Hypothalamus (tissue), 51 donors: ENCODE measurements at regions not wholly inside any gene's neighbourhood (a gene's known extent, or its start where the extent isn't known, plus 50 kb on each side); places are given as distances from the start of the nearest gene placed in this dataset.
A peak's percentile ranks its signal among the peaks of the same experiment; 100 is the strongest.

Experiments used
- DNase-seq, 51 donors: peaks; one replicate each; lab custom pipeline; 2025; lab: John Stamatoyannopoulos, UW

- no peak for DNase-seq
These were observed 237.9 kb upstream of the GATB start for GRCh38 chr4:151998723-151999122.

- DNase-seq: no peak
These were observed 236.7 kb upstream of the GATB start for GRCh38 chr4:151997461-151997860.

- no peak for DNase-seq
These were observed 233.6 kb upstream of the GATB start for GRCh38 chr4:151994429-151994828.

- no peak for DNase-seq
These were observed 232.7 kb upstream of the GATB start for GRCh38 chr4:151993521-151993920.

- DNase-seq: no peak
These were observed 231.7 kb upstream of the GATB start for GRCh38 chr4:151992332-151993154.

GRCh38 chr4:151991884-151992167 lies 231.0 kb upstream of the GATB start:
- no peak for DNase-seq

- peak in 13 of 51 donors; percentile 2 to 45 (median 18) for DNase-seq
These were observed 230.4 kb upstream of the GATB start for GRCh38 chr4:151991001-151991883.

GRCh38 chr4:151990201-151990600 lies 229.4 kb upstream of the GATB start:
- DNase-seq: no peak

GRCh38 chr4:151988591-151988990 lies 227.8 kb upstream of the GATB start:
- DNase-seq: peak in 3 of 51 donors; percentile 2 to 8 (median 3)

GRCh38 chr4:151987606-151988005 lies 226.8 kb upstream of the GATB start:
- DNase-seq: no peak

- peak in 12 of 51 donors; percentile 3 to 33 (median 12) for DNase-seq
These were observed 223.0 kb upstream of the GATB start for GRCh38 chr4:151983854-151984253.

GRCh38 chr4:151979819-151980218 lies 219.0 kb upstream of the GATB start:
- DNase-seq: no peak

- no peak for DNase-seq
These were observed 207.8 kb upstream of the GATB start for GRCh38 chr4:151968643-151969042.

GRCh38 chr4:151967074-151967473 lies 206.3 kb upstream of the GATB start:
- no peak for DNase-seq

GRCh38 chr4:151962138-151962823 lies 201.5 kb upstream of the GATB start:
- DNase-seq: no peak

GRCh38 chr4:151961456-151961855 lies 200.6 kb upstream of the GATB start:
- no peak for DNase-seq

- DNase-seq: peak in 2 of 51 donors; percentile 31 to 46
These were observed 199.8 kb upstream of the GATB start for GRCh38 chr4:151960449-151961230.

GRCh38 chr4:151957153-151957552 lies 196.3 kb upstream of the GATB start:
- no peak for DNase-seq

- DNase-seq: peak in 1 of 51 donors; percentile 23
These were observed 195.0 kb upstream of the GATB start for GRCh38 chr4:151955721-151956380.
